Kidney epithelial cell (primary cell): ENCODE measurements at regions not wholly inside any gene's neighbourhood (a gene's known extent, or its start where the extent isn't known, plus 50 kb on each side); places are given as distances from the start of the nearest gene placed in this dataset.

Experiments
- DNase-seq: peaks from one replicate; pipeline ENCODE4 v3.0.0-alpha.2; 2010; ENCODE audit warnings: low read depth
- H3K27me3 ChIP-seq: 2 replicates; pipeline ENCODE4 v1.6.0; 2011; ENCODE audit warnings: low read length; ENCODE audit not compliant: control insufficient read depth, insufficient read depth
- H3K36me3 ChIP-seq: 2 replicates; pipeline ENCODE4 v1.5.1; 2011; ENCODE audit warnings: low read length; ENCODE audit not compliant: control insufficient read depth, insufficient read depth
- H3K4me3 ChIP-seq: 2 replicates; pipeline ENCODE4 v1.5.1; 2011; ENCODE audit warnings: low read depth, mild to moderate bottlenecking, control low read depth, low read length
- CTCF ChIP-seq: IDR thresholded peaks from 2 replicates; pipeline ENCODE4 v1.5.1; 2011; ENCODE audit warnings: mild to moderate bottlenecking, moderate library complexity, low read length, control low read depth, inconsistent platforms; ENCODE audit not compliant: insufficient read depth, poor library complexity, severe bottlenecking

GRCh38 chr7:66413379-66414114 lies 208.4 kb downstream of the TPST1 start:
- H3K36me3 ChIP-seq = no peaks in the 10 kb centered on the region
- H3K4me3 ChIP-seq = peak overlapping the region; percentile 40
- peak; percentile 62 for TF ChIP-seq CTCF
- DNase-seq = peak; percentile 39
- H3K27me3 ChIP-seq = no peaks in the 10 kb centered on the region

- Histone ChIP-seq H3K36me3 (no peaks in the 10 kb centered on the region), H3K27me3 (no peaks in the 10 kb centered on the region), H3K4me3 (no peak overlapping the region)
These were observed 210.6 kb downstream of the TPST1 start for GRCh38 chr7:66415659-66416265.

GRCh38 chr7:66418537-66418936 lies 210.1 kb upstream of the KCTD7 start:
- no peak for DNase-seq
- Histone ChIP-seq H3K27me3 (no peaks in the 10 kb centered on the region), H3K4me3 (no peak overlapping the region), H3K36me3 (no peaks in the 10 kb centered on the region)
- no peak for TF ChIP-seq CTCF

More at GRCh38 chr7:66415659-66416265, 210.6 kb downstream of the TPST1 start:
- no peak for TF ChIP-seq CTCF
- no peak for DNase-seq

GRCh38 chr7:66419210-66419609 lies 209.5 kb upstream of the KCTD7 start:
- no peak for TF ChIP-seq CTCF
- Histone ChIP-seq H3K27me3 (no peaks in the 10 kb centered on the region), H3K36me3 (no peaks in the 10 kb centered on the region), H3K4me3 (no peak overlapping the region)
- no peak for DNase-seq

GRCh38 chr7:66421830-66422475 lies 206.7 kb upstream of the KCTD7 start:
- DNase-seq = no peak
- no peaks in the 10 kb centered on the region for H3K36me3 ChIP-seq
- no peak for TF ChIP-seq CTCF
- H3K4me3 ChIP-seq = no peak overlapping the region
- H3K27me3 ChIP-seq = no peaks in the 10 kb centered on the region

- Histone ChIP-seq H3K27me3 (no peaks in the 10 kb centered on the region), H3K36me3 (no peaks in the 10 kb centered on the region), H3K4me3 (no peak overlapping the region)
- TF ChIP-seq CTCF = no peak
- no peak for DNase-seq
These were observed 205.0 kb upstream of the KCTD7 start for GRCh38 chr7:66423729-66424128.
